Esophagus muscularis mucosa (tissue), 4 donors: ENCODE measurements at regions not wholly inside any gene's neighbourhood (a gene's known extent, or its start where the extent isn't known, plus 50 kb on each side); places are given as distances from the start of the nearest gene placed in this dataset.

ENCODE experiments used
- CTCF ChIP-seq, 3 experiments: fragments of 200-600 bp in 2 of 3; fragments of 450-650 bp in 1 of 3; sonication (generic) in 2 of 3; IDR thresholded peaks; one replicate each; pipeline ENCODE4 v1.5.1; 2017 to 2019; ENCODE audit warnings: antibody characterized with exemption in 3 of 3, mild to moderate bottlenecking in 2 of 3, moderate library complexity in 1 of 3
- EP300 ChIP-seq: sonication (generic); formaldehyde crosslinking; IDR thresholded peaks from one replicate; pipeline ENCODE4 v1.6.1; 2017; ENCODE audit warnings: antibody characterized with exemption
- POLR2A ChIP-seq: fragments of 450-650 bp; IDR thresholded peaks from one replicate; pipeline ENCODE4 v1.6.1; 2017; ENCODE audit warnings: antibody characterized with exemption, moderate library complexity, mild to moderate bottlenecking, low read depth
- POLR2AphosphoS5 ChIP-seq, 2 donors: sonication (generic); formaldehyde crosslinking; IDR thresholded peaks; one replicate each; pipeline ENCODE4 v1.6.1; 2017; ENCODE audit warnings: antibody characterized with exemption in 2 of 2

GRCh38 chr5:43900974-43901373 is 298.0 kb downstream of the NNT start:
- no peak for TF ChIP-seq POLR2AphosphoS5 (IDR thresholded peaks at IDR 0.05)
- TF ChIP-seq CTCF (IDR thresholded peaks at IDR 0.05): no peak
- no peak for TF ChIP-seq POLR2A
- TF ChIP-seq EP300: no peak
